ENCODE measurements at regions not wholly inside any gene's neighbourhood (a gene's known extent, or its start where the extent isn't known, plus 50 kb on each side); places are given as distances from the start of the nearest gene placed in this dataset.

DNA sequence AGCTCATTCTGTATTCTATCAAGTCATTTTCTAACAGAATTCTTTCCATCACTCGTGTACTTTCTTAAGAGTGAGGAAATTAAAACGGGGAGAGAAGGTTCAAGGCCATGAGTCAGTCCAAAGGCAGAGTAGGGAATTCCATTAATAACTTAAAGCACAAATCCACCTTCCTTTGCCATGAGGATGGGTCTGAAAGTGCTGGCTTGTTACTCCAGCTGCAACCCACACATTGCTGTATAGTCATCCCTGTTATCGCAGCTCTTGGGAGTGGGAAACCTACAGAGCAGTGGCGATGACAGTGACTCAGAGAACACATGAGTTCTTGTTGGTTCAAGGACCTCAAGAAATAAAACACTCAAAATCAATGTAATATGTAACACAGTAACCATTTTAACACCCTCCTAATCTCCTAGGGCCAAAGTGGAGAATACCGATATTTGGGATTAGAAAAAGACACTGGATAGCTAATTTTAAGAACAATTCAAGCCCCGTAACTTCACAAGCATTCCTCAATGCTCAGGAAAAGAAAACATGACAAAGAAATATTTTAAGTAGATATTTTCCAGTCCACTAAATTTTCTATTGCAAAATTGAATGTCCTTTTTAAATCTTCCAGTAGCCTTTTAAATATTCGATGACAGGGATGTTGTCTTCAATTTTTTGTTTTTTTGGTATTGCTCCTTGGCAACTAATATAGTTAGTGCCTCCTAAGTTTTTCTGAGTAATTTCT is 179.9 kb upstream of the THBS1 start:
- TF ChIP-seq, protein P1, sequence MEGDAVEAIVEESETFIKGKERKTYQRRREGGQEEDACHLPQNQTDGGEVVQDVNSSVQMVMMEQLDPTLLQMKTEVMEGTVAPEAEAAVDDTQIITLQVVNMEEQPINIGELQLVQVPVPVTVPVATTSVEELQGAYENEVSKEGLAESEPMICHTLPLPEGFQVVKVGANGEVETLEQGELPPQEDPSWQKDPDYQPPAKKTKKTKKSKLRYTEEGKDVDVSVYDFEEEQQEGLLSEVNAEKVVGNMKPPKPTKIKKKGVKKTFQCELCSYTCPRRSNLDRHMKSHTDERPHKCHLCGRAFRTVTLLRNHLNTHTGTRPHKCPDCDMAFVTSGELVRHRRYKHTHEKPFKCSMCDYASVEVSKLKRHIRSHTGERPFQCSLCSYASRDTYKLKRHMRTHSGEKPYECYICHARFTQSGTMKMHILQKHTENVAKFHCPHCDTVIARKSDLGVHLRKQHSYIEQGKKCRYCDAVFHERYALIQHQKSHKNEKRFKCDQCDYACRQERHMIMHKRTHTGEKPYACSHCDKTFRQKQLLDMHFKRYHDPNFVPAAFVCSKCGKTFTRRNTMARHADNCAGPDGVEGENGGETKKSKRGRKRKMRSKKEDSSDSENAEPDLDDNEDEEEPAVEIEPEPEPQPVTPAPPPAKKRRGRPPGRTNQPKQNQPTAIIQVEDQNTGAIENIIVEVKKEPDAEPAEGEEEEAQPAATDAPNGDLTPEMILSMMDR (IDR thresholded peaks at IDR 0.05 in 4 of 5, conservative IDR thresholded peaks at IDR 0.05 in 1 of 5), result no peak
- no peak for TF ChIP-seq POLR2A (IDR thresholded peaks at IDR 0.05)
